ENCODE measurements at regions not wholly inside any gene's neighbourhood (a gene's known extent, or its start where the extent isn't known, plus 50 kb on each side); places are given as distances from the start of the nearest gene placed in this dataset.

DNA sequence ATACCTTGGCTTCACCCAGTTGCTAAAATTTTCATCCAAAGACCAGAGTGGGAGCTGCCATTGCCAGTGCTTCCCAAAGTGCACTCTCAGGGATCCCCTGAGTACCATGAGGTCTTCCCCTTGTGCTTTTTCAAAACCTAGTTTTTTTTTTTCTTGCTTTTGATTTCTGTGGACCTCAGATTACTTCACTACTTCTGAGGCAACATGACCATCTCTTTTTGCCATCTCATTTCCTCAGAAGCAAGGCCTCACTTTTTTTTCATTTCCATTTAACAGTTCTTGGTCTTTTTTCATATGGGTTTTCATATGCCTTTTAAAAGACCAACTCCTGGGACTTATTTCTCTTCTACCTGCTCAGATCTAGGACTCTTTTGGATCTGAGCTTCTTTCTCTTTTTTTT is 64.1 kb upstream of the MMS22L start:
- DNase-seq (ENCODE audit: low read depth, low spot score) (no peak), ATAC-seq (no peak)
- no peaks in the 10 kb centered on the region for H3K9me3 ChIP-seq (ENCODE audit: control insufficient read depth in 1 of 2, insufficient read depth in 1 of 2, low read depth in 1 of 2, low read length in 2 of 2)
- no peak overlapping the region for H3K27ac ChIP-seq (ENCODE audit: low read depth, low read length)
- ChIA-PET CTCF (no interaction called here), POLR2A (no interaction called here), RAD21 (ENCODE audit: low non-redundant PET in 1 of 2, low total read pairs in 2 of 2, uncharacterized antibody in 2 of 2, unreplicated experiment in 2 of 2) (no interaction called here)
- no peak overlapping the region for H3K4me3 ChIP-seq (replicated peaks in 1 of 2; ENCODE audit: low read depth in 1 of 2, low read length in 2 of 2)
- intact Hi-C loops (cut with micrococcal nuclease), result no loop called here
- no TSS peak for BruUV-seq (replicated peaks)
- H4K20me1 ChIP-seq (ENCODE audit: insufficient read depth), result no peaks in the 10 kb centered on the region; the same call in 1 of the 2 replicates
- H2AFZ ChIP-seq (ENCODE audit: low read depth, low read length, poor library complexity, severe bottlenecking), result peak overlapping the region; percentile 12
- no peaks in the 10 kb centered on the region for H3K4me1 ChIP-seq (ENCODE audit: control insufficient read depth in 1 of 2, insufficient read depth in 2 of 2, low read length in 2 of 2)
- no peak overlapping the region for H3K4me2 ChIP-seq (ENCODE audit: low read length)
- no peaks in the 10 kb centered on the region for H3K36me3 ChIP-seq (ENCODE audit: control insufficient read depth in 1 of 2, insufficient read depth in 2 of 2, low read length in 2 of 2)
- no peaks in the 10 kb centered on the region for H3K27me3 ChIP-seq (ENCODE audit: insufficient read depth, low read length)
- H3K9ac ChIP-seq (ENCODE audit: low read length), result no peak overlapping the region
- no peaks in the 10 kb centered on the region for H3K9me2 ChIP-seq (ENCODE audit: insufficient read depth)
- TF ChIP-seq POLR2A (IDR thresholded peaks at IDR 0.05; ENCODE audit: borderline replicate concordance, extremely low read depth, insufficient read depth, insufficient read length) (no peak), CEBPB (IDR thresholded peaks at IDR 0.05; ENCODE audit: low read depth) (no peak), SRF (IDR thresholded peaks at IDR 0.05; ENCODE audit: low read depth) (no peak)
- TF ChIP-seq, protein P1, sequence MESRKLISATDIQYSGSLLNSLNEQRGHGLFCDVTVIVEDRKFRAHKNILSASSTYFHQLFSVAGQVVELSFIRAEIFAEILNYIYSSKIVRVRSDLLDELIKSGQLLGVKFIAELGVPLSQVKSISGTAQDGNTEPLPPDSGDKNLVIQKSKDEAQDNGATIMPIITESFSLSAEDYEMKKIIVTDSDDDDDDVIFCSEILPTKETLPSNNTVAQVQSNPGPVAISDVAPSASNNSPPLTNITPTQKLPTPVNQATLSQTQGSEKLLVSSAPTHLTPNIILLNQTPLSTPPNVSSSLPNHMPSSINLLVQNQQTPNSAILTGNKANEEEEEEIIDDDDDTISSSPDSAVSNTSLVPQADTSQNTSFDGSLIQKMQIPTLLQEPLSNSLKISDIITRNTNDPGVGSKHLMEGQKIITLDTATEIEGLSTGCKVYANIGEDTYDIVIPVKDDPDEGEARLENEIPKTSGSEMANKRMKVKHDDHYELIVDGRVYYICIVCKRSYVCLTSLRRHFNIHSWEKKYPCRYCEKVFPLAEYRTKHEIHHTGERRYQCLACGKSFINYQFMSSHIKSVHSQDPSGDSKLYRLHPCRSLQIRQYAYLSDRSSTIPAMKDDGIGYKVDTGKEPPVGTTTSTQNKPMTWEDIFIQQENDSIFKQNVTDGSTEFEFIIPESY (IDR thresholded peaks at IDR 0.05; ENCODE audit: extremely low read depth, insufficient replicate concordance, low read length), result no peak
- no peaks in the 10 kb centered on the region for H3K79me2 ChIP-seq (ENCODE audit: insufficient read depth, low read length)

DNA sequence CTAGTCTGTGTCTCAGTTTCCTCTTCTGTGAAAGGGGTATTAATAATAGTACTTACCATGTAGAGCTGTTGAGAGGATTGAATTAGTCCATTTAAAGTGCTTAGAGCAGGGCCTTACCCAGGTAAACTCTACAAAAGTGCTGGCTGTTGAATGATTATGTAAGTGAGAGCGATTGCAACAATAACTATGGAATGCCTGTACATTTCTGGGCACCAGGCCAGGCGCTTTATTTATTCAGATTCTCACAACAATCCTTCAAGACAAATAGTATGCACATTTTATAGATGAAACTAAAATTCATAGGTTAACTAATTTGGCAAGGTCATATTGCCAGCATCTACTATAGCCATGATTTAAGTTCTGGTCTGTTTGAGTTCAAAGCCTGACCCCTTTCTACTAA is 78.3 kb upstream of the MMS22L start:
- no peak for ATAC-seq
- POLR2A ChIA-PET, result no interaction called here
- no peak overlapping the region for H3K4me3 ChIP-seq (replicated peaks in 1 of 2; ENCODE audit: low read depth in 1 of 2, low read length in 2 of 2)
- no peaks in the 10 kb centered on the region for H3K4me1 ChIP-seq (ENCODE audit: control insufficient read depth in 1 of 2, insufficient read depth in 2 of 2, low read length in 2 of 2)
- no peak overlapping the region for H2AFZ ChIP-seq (ENCODE audit: low read depth, low read length, poor library complexity, severe bottlenecking)
- H3K36me3 ChIP-seq (ENCODE audit: control insufficient read depth in 1 of 2, insufficient read depth in 2 of 2, low read length in 2 of 2), result no peaks in the 10 kb centered on the region
- H3K9me2 ChIP-seq (ENCODE audit: insufficient read depth), result no peaks in the 10 kb centered on the region
- intact Hi-C loops (cut with micrococcal nuclease), result no loop called here
- BruUV-seq (replicated peaks), result no TSS peak
- H3K79me2 ChIP-seq (ENCODE audit: insufficient read depth, low read length), result no peaks in the 10 kb centered on the region
- no peak overlapping the region for H3K9ac ChIP-seq (ENCODE audit: low read length)
- no peak overlapping the region for H3K4me2 ChIP-seq (ENCODE audit: low read length)
- RAD21 ChIA-PET (ENCODE audit: low non-redundant PET in 1 of 2, low total read pairs in 2 of 2, uncharacterized antibody in 2 of 2, unreplicated experiment in 2 of 2), result no interaction called here
- H4K20me1 ChIP-seq (ENCODE audit: insufficient read depth), result no peaks in the 10 kb centered on the region
- CTCF ChIA-PET, result no interaction called here
- H3K9me3 ChIP-seq (ENCODE audit: control insufficient read depth in 1 of 2, insufficient read depth in 1 of 2, low read depth in 1 of 2, low read length in 2 of 2), result no peaks in the 10 kb centered on the region
- no peak for DNase-seq (ENCODE audit: low read depth, low spot score)
- no peaks in the 10 kb centered on the region for H3K27me3 ChIP-seq (ENCODE audit: insufficient read depth, low read length)
- H3K27ac ChIP-seq (ENCODE audit: low read depth, low read length), result no peak overlapping the region
- TF ChIP-seq CBX3 (IDR thresholded peaks at IDR 0.05; ENCODE audit: low read depth) (no peak), SIN3A (IDR thresholded peaks at IDR 0.05; ENCODE audit: low read depth) (no peak), EZH2 (IDR thresholded peaks at IDR 0.05) (no peak), EZH2phosphoT487 (IDR thresholded peaks at IDR 0.05; ENCODE audit: borderline replicate concordance) (no peak)

Data from HCT116 (cell line).